Suprapubic skin (tissue), 4 donors: ENCODE measurements at regions not wholly inside any gene's neighbourhood (a gene's known extent, or its start where the extent isn't known, plus 50 kb on each side); places are given as distances from the start of the nearest gene placed in this dataset.

ENCODE experiments used
- DNase-seq, 2 donors: peaks; one replicate each; pipeline ENCODE4 v3.0.0-alpha.2; 2019; ENCODE audit warnings: low spot score in 2 of 2
- H3K27ac ChIP-seq: fragments of 200-600 bp; sonication (generic); one replicate; pipeline ENCODE4 v1.5.1; 2019
- H3K27me3 ChIP-seq: fragments of 200-600 bp; sonication (generic); one replicate; pipeline ENCODE4 v1.5.1; 2019
- H3K36me3 ChIP-seq: fragments of 200-600 bp; sonication (generic); one replicate; pipeline ENCODE4 v1.5.1; 2019
- H3K4me1 ChIP-seq: fragments of 200-600 bp; sonication (generic); one replicate; pipeline ENCODE4 v1.5.1; 2019
- H3K4me3 ChIP-seq: fragments of 200-600 bp; sonication (generic); one replicate; pipeline ENCODE4 v1.5.1; 2019; ENCODE audit warnings: mild to moderate bottlenecking
- H3K9me3 ChIP-seq: fragments of 200-600 bp; sonication (generic); one replicate; pipeline ENCODE4 v1.5.1; 2019
- EP300 ChIP-seq: sonication (generic); formaldehyde crosslinking; IDR thresholded peaks from one replicate; pipeline ENCODE4 v1.6.1; 2017; ENCODE audit warnings: antibody characterized with exemption
- POLR2A ChIP-seq, 2 donors: fragments of 450-650 bp; IDR thresholded peaks; one replicate each; pipeline ENCODE4 v1.6.1; 2017; ENCODE audit warnings: antibody characterized with exemption in 2 of 2, mild to moderate bottlenecking in 2 of 2, moderate library complexity in 2 of 2
- POLR2AphosphoS5 ChIP-seq, 3 donors: sonication (generic); formaldehyde crosslinking; IDR thresholded peaks; one replicate each; pipeline ENCODE4 v1.6.1; 2017; ENCODE audit warnings: antibody characterized with exemption in 3 of 3
- WGBS: methylation state at CpG from one replicate; pipeline ENCODE4 v1.1.5; 2018; 5-methylcytosine and 5-hydroxymethylcytosine counted together
- TF ChIP-seq, protein P1 (sequence below), 2 donors: fragments of 200-600 bp in 1 of 2; fragments of 450-650 bp in 1 of 2; sonication (generic) in 1 of 2; IDR thresholded peaks; one replicate each; pipeline ENCODE4 v1.5.1; 2016 to 2019; ENCODE audit warnings: antibody characterized with exemption in 2 of 2, mild to moderate bottlenecking in 1 of 2, moderate library complexity in 1 of 2

DNA sequence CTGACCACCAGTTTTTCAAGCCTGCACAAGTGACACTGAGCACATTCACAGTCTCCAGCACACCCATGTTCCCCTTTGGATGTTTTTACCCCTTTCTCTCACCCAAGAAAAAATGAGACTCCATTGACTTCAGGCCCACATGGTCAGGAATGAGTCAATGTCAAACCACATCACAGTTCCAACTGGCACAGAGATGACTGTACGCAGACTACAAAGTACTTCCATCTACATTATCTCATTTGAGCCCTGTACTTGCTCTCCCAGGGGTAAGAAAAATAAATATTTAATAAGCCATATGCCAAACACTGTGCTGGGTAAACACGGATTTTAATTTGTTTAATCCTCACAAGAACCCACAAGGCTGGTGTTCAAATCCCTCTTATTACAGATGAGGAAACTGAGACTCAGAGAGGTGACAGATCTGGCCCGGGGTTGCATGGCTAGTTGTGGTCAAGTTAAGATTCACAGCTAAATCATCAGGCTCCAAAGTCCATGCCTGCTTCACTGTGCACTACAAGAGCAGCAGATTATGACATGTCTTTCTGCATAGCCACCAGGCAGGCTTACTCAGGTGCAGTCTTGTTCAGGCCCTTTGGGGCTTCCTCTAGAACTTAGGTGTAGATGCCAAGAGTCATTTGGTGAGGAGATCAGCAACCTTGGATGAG, 106.1 kb downstream of the TXNL1 start:
- no peaks in the 10 kb centered on the region for H3K9me3 ChIP-seq
- no peaks in the 10 kb centered on the region for H3K4me1 ChIP-seq
- H3K27me3 ChIP-seq, result no peaks in the 10 kb centered on the region
- H3K36me3 ChIP-seq, result no peaks in the 10 kb centered on the region
- no peak for DNase-seq
- 24% methylated on average over 3 of the region's 3 CpGs for WGBS
- H3K27ac ChIP-seq, result no peak overlapping the region
- H3K4me3 ChIP-seq, result no peak overlapping the region
- TF ChIP-seq POLR2AphosphoS5 (IDR thresholded peaks at IDR 0.05) (no peak), POLR2A (IDR thresholded peaks at IDR 0.05) (no peak), EP300 (no peak)
- TF ChIP-seq, protein P1, sequence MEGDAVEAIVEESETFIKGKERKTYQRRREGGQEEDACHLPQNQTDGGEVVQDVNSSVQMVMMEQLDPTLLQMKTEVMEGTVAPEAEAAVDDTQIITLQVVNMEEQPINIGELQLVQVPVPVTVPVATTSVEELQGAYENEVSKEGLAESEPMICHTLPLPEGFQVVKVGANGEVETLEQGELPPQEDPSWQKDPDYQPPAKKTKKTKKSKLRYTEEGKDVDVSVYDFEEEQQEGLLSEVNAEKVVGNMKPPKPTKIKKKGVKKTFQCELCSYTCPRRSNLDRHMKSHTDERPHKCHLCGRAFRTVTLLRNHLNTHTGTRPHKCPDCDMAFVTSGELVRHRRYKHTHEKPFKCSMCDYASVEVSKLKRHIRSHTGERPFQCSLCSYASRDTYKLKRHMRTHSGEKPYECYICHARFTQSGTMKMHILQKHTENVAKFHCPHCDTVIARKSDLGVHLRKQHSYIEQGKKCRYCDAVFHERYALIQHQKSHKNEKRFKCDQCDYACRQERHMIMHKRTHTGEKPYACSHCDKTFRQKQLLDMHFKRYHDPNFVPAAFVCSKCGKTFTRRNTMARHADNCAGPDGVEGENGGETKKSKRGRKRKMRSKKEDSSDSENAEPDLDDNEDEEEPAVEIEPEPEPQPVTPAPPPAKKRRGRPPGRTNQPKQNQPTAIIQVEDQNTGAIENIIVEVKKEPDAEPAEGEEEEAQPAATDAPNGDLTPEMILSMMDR (IDR thresholded peaks at IDR 0.05), result no peak

DNA sequence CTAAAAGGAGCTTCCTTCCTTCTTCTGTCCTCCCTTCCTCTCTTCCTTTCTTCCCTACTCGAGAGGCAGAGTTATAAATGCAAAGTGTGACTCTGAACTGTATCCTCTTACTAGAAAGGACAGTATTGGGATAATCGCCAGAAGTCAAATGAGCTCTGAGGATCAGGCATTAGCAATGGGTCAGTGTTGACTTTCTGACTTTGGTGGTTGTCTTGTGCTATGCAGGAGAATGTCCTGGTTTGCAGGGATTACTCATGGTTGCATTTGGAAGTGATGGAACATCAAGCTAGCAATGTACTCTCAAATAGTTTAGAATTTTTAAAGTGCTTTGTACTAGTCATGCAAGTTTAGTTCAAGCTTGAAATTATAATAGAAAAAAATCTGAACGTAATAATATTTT, 115.6 kb downstream of the TXNL1 start:
- no peaks in the 10 kb centered on the region for H3K36me3 ChIP-seq
- H3K4me1 ChIP-seq, result no peaks in the 10 kb centered on the region
- no peak overlapping the region for H3K27ac ChIP-seq
- 79% methylated on average over 3 of the region's 3 CpGs for WGBS
- H3K9me3 ChIP-seq, result no peaks in the 10 kb centered on the region
- no peak for TF ChIP-seq POLR2A (IDR thresholded peaks at IDR 0.05)
- no peak for TF ChIP-seq EP300
- no peak for TF ChIP-seq POLR2AphosphoS5 (IDR thresholded peaks at IDR 0.05)
- TF ChIP-seq, protein P1 (IDR thresholded peaks at IDR 0.05), result no peak
- H3K4me3 ChIP-seq, result no peak overlapping the region
- no peaks in the 10 kb centered on the region for H3K27me3 ChIP-seq
- no peak for DNase-seq

DNA sequence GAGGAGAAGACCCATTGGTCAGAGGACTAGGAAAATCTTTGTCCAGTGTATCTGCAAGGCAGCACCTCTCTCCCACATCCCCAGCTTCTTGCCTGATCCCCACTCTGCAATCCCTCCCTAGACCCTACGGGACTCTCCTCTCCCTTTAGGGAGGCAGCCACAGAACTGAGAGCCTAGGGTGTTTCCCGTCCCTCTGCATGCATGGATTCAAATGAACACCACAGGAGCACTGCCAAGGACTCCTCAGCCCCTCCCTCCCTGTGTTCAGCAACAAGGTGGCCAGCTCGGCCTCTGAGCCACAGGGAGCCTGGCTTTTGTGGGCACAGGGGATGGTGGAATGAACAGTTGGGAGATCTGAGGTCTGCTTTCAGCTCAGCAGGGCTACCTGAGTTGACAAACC, 117.1 kb downstream of the TXNL1 start:
- TF ChIP-seq POLR2A (IDR thresholded peaks at IDR 0.05) (no peak), POLR2AphosphoS5 (IDR thresholded peaks at IDR 0.05) (no peak), EP300 (no peak)
- TF ChIP-seq, protein P1 (IDR thresholded peaks at IDR 0.05), result no peak
- Histone ChIP-seq H3K36me3 (no peaks in the 10 kb centered on the region), H3K27ac (no peak overlapping the region), H3K9me3 (no peaks in the 10 kb centered on the region), H3K4me3 (no peak overlapping the region), H3K27me3 (no peaks in the 10 kb centered on the region), H3K4me1 (no peaks in the 10 kb centered on the region)
- DNase-seq, result no peak
- 81% methylated on average over 3 of the region's 3 CpGs for WGBS

DNA sequence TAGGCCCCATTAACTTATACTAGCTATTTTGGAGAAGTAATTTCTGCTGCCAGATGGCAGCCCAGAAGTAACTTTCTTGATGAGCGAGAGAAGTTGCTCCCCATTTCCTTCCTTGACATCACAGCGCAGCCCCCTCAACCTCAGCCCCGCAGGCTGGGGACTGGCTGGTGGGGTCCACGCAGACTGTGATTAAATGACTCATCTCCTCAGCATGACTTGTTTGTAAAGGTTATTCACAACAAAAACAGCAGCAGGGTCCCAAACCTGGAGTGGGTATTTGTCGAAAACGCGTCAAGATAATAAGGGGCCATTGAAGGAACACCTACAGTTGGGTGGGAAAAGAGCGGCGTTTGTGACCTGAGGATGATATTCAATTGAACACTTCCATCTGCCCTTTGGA, 120.6 kb downstream of the TXNL1 start:
- H3K36me3 ChIP-seq, result no peaks in the 10 kb centered on the region

DNA sequence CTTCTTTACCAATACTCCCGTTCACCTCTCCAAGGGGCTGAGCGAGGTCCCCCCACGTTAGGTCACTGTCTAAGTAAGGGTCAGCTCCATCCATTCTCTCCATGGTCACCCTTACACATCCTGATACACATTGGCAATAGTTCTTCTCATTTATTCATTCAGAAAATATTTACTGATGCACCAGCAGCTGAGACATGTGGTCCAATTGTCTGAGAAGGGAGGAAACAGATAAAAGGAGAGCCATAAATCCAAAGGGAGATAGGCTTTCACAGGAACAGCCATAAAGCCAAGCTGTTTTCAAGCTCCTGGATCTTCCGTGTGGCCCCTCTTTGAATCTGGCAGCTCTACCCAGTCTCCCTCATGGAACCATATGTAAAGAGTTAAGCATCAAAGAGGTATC, 121.2 kb downstream of the TXNL1 start:
- WGBS, result 77% methylated on average over 4 of the region's 4 CpGs
- TF ChIP-seq, protein P1 (IDR thresholded peaks at IDR 0.05), result no peak
- TF ChIP-seq POLR2A (IDR thresholded peaks at IDR 0.05), result no peak
- no peak for TF ChIP-seq EP300
- no peak for TF ChIP-seq POLR2AphosphoS5 (IDR thresholded peaks at IDR 0.05)
- Histone ChIP-seq H3K27me3 (no peaks in the 10 kb centered on the region), H3K36me3 (no peaks in the 10 kb centered on the region), H3K9me3 (no peaks in the 10 kb centered on the region), H3K4me3 (no peak overlapping the region), H3K4me1 (no peaks in the 10 kb centered on the region), H3K27ac (no peak overlapping the region)
- DNase-seq, result no peak

More for the DNA sequence above, 120.6 kb downstream of the TXNL1 start:
- Histone ChIP-seq H3K27me3 (no peaks in the 10 kb centered on the region), H3K9me3 (no peaks in the 10 kb centered on the region), H3K27ac (no peak overlapping the region), H3K4me3 (no peak overlapping the region), H3K4me1 (no peaks in the 10 kb centered on the region)
- 97% methylated on average over 9 of the region's 9 CpGs for WGBS
- DNase-seq, result no peak
- no peak for TF ChIP-seq POLR2AphosphoS5 (IDR thresholded peaks at IDR 0.05)
- TF ChIP-seq, protein P1 (IDR thresholded peaks at IDR 0.05), result no peak
- TF ChIP-seq POLR2A (IDR thresholded peaks at IDR 0.05), result no peak
- no peak for TF ChIP-seq EP300
